ENCODE measurements at regions not wholly inside any gene's neighbourhood (a gene's known extent, or its start where the extent isn't known, plus 50 kb on each side); places are given as distances from the start of the nearest gene placed in this dataset.

DNA sequence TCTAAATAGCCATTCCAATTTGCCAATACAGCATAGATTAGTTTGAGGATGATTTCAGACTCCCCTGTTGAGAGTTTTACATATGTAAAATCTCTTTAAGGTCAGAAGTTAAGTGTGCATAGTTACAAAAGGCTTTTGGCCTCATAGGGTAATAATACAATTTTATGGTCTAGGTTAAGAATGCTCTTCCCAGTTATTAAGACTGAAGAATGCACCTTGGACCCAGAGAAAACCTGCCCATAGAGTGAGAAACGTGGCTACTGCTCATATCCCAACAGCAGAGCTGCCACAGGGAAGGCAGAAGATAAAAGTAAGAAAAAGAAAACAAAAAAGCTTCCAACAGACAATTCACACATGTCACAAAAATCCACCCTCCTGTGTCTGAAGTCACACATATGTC lies 255.9 kb downstream of the LMO4 start:
- no peaks in the 10 kb centered on the region for H3K27me3 ChIP-seq
- WGBS, 2 donors, result 48 to 50% methylated on average over 1 of the region's 1 CpG
- no peaks in the 10 kb centered on the region for H3K4me1 ChIP-seq
- no peaks in the 10 kb centered on the region for H3K9me3 ChIP-seq
- ATAC-seq (no peak), DNase-seq (no peak)
- no peak overlapping the region for H3K4me3 ChIP-seq
- TF ChIP-seq POLR2A (IDR thresholded peaks at IDR 0.05), result no peak
- TF ChIP-seq, protein P1, sequence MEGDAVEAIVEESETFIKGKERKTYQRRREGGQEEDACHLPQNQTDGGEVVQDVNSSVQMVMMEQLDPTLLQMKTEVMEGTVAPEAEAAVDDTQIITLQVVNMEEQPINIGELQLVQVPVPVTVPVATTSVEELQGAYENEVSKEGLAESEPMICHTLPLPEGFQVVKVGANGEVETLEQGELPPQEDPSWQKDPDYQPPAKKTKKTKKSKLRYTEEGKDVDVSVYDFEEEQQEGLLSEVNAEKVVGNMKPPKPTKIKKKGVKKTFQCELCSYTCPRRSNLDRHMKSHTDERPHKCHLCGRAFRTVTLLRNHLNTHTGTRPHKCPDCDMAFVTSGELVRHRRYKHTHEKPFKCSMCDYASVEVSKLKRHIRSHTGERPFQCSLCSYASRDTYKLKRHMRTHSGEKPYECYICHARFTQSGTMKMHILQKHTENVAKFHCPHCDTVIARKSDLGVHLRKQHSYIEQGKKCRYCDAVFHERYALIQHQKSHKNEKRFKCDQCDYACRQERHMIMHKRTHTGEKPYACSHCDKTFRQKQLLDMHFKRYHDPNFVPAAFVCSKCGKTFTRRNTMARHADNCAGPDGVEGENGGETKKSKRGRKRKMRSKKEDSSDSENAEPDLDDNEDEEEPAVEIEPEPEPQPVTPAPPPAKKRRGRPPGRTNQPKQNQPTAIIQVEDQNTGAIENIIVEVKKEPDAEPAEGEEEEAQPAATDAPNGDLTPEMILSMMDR (IDR thresholded peaks at IDR 0.05), result no peak
- H3K27ac ChIP-seq, result no peak overlapping the region
- intact Hi-C loops (cut with DNase I), result no loop called here
- H3K36me3 ChIP-seq (replicated peaks in 1 of 2; ENCODE audit: insufficient read depth in 1 of 2, low read depth in 2 of 2), result no peaks in the 10 kb centered on the region

DNA sequence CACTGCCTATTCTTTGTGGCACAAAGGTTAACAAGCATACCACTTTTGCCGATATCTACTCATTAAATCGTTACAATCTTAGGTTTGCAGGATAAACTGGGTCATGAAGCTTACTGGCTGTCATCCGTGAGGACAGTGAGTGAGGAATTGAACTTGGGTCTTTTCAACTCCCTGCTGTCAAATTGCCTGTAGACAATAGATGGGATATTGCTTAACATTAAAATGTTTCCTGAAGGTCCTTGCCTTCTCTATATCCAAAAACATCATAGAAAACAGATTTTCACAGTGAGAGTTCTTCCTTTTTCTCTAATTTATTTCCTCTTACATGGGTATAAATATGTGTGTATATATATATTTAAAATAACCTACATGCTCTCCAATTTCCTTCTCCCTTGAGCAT lies 257.8 kb downstream of the LMO4 start:
- H3K36me3 ChIP-seq (replicated peaks in 1 of 2; ENCODE audit: insufficient read depth in 1 of 2, low read depth in 2 of 2), result no peaks in the 10 kb centered on the region
- intact Hi-C loops (cut with DNase I), result no loop called here
- no peaks in the 10 kb centered on the region for H3K9me3 ChIP-seq
- H3K27ac ChIP-seq, result no peak overlapping the region
- TF ChIP-seq POLR2A (IDR thresholded peaks at IDR 0.05), result no peak
- 61 to 74% methylated on average over 3 of the region's 3 CpGs for WGBS, 2 donors
- DNase-seq, result no peak
- ATAC-seq, result no peak
- no peak overlapping the region for H3K4me3 ChIP-seq
- H3K27me3 ChIP-seq, result no peaks in the 10 kb centered on the region
- H3K4me1 ChIP-seq, result no peaks in the 10 kb centered on the region

DNA sequence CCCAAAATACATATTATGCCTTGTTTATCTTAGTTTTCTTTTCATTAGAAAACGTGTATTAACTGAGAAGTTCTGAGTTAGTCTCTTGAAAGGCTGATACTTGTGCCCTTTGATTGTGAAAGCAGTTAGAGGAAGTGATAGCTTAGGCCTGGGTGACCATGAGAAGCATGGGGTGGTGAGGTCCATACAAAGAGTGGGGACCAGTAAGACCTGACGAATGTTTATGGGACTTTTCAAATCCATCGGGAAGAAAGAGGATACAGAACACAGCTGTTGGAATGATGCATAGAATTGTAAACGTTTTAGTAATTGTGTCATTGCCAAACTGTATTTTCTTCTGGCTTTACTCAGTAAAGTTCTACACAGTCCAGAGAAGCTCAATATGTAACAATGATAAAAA lies 259.8 kb downstream of the LMO4 start:
- no peak for ATAC-seq
- TF ChIP-seq, protein P1 (IDR thresholded peaks at IDR 0.05), result no peak
- no peak for TF ChIP-seq POLR2A (IDR thresholded peaks at IDR 0.05)
- Histone ChIP-seq H3K9me3 (no peaks in the 10 kb centered on the region), H3K36me3 (replicated peaks in 1 of 2; ENCODE audit: insufficient read depth in 1 of 2, low read depth in 2 of 2) (no peaks in the 10 kb centered on the region), H3K27me3 (no peaks in the 10 kb centered on the region), H3K4me3 (no peak overlapping the region), H3K4me1 (no peaks in the 10 kb centered on the region), H3K27ac (no peak overlapping the region)
- DNase-seq, result no peak
- whole genome bisulfite sequencing, 2 donors, result 44 to 52% methylated on average over 4 of the region's 4 CpGs
- intact Hi-C loops (cut with DNase I), result no loop called here

DNA sequence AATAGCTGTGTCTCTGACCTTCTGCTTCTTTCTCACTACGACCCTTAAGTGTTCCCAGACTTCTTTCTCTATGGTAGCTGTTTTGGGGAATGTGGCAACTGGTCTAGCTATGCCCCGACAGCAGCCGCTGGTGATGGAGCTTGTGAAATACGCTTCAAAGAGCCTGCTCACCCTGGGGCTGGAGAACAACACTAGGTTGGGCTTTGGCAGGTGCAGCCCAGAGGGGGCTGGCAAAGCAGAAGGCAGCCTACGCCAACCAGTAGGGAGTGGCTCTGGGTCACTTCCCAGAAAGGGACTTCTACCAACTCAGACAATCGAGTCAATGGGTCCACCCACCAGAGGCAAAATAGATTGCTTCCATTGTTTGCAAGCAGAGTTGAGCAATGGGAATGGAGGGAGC lies 262.8 kb downstream of the LMO4 start:
- Histone ChIP-seq H3K4me3 (no peak overlapping the region), H3K9me3 (no peaks in the 10 kb centered on the region), H3K4me1 (no peaks in the 10 kb centered on the region), H3K27me3 (no peaks in the 10 kb centered on the region), H3K36me3 (replicated peaks in 1 of 2; ENCODE audit: insufficient read depth in 1 of 2, low read depth in 2 of 2) (no peaks in the 10 kb centered on the region), H3K27ac (no peak overlapping the region)
- intact Hi-C loops (cut with DNase I), result no loop called here
- TF ChIP-seq, protein P1 (IDR thresholded peaks at IDR 0.05), result no peak
- no peak for TF ChIP-seq POLR2A (IDR thresholded peaks at IDR 0.05)
- no peak for DNase-seq
- 72 to 74% methylated on average over 5 to 6 of the region's 6 CpGs for WGBS, 2 donors
- ATAC-seq, result no peak

DNA sequence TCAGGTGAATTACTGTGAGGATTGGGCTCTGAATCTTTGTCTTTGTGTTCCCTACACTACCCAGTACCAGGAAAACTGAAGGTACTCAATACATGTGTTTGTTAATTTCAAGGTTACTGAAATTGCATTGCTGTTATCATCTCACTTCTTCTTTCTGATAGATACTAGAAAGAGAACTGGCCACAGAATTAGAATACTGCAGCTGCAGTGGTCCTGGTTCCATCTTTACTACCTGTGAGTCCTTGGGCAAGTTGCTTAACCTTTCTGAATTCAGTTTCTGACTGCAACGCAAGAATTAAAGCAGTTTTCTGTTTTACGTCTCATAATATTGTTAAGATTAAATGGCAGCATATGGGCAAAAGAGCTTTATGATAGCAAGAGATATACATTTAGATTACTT lies 263.5 kb downstream of the LMO4 start:
- TF ChIP-seq, protein P1 (IDR thresholded peaks at IDR 0.05), result no peak
- TF ChIP-seq POLR2A (IDR thresholded peaks at IDR 0.05), result no peak
- intact Hi-C loops (cut with DNase I), result no loop called here
- H3K9me3 ChIP-seq, result no peaks in the 10 kb centered on the region
- no peaks in the 10 kb centered on the region for H3K27me3 ChIP-seq
- H3K4me1 ChIP-seq, result no peaks in the 10 kb centered on the region
- no peak overlapping the region for H3K27ac ChIP-seq
- no peaks in the 10 kb centered on the region for H3K36me3 ChIP-seq (replicated peaks in 1 of 2; ENCODE audit: insufficient read depth in 1 of 2, low read depth in 2 of 2)
- DNase-seq (no peak), ATAC-seq (no peak)
- H3K4me3 ChIP-seq, result no peak overlapping the region
- 83 to 91% methylated on average over 2 of the region's 2 CpGs for WGBS, 2 donors

Measured in body of pancreas (tissue), 4 donors.